Upper lobe of left lung (tissue), 4 donors: ENCODE measurements at regions not wholly inside any gene's neighbourhood (a gene's known extent, or its start where the extent isn't known, plus 50 kb on each side); places are given as distances from the start of the nearest gene placed in this dataset.

Experiments
- EP300 ChIP-seq, 4 donors: sonication (generic); formaldehyde crosslinking; IDR thresholded peaks; one replicate each; pipeline ENCODE4 v1.5.1; 2017; ENCODE audit warnings: antibody characterized with exemption in 4 of 4, control low read depth in 2 of 4
- POLR2A ChIP-seq, 4 donors: fragments of 450-650 bp; IDR thresholded peaks; one replicate each; pipeline ENCODE4 v1.5.1; 2016 to 2017; ENCODE audit warnings: antibody characterized with exemption in 4 of 4, mild to moderate bottlenecking in 2 of 4
- POLR2AphosphoS5 ChIP-seq, 2 donors: sonication (generic); formaldehyde crosslinking; IDR thresholded peaks; one replicate each; pipeline ENCODE4 v1.5.1; 2017; ENCODE audit warnings: antibody characterized with exemption in 2 of 2
- TF ChIP-seq, protein P1 (sequence below), 6 experiments: fragments of 450-650 bp in 4 of 6; fragments of 200-600 bp in 2 of 6; sonication (generic) in 2 of 6; IDR thresholded peaks; one replicate each; pipeline ENCODE4 v1.5.1; 2016 to 2019; ENCODE audit warnings: antibody characterized with exemption in 6 of 6

DNA sequence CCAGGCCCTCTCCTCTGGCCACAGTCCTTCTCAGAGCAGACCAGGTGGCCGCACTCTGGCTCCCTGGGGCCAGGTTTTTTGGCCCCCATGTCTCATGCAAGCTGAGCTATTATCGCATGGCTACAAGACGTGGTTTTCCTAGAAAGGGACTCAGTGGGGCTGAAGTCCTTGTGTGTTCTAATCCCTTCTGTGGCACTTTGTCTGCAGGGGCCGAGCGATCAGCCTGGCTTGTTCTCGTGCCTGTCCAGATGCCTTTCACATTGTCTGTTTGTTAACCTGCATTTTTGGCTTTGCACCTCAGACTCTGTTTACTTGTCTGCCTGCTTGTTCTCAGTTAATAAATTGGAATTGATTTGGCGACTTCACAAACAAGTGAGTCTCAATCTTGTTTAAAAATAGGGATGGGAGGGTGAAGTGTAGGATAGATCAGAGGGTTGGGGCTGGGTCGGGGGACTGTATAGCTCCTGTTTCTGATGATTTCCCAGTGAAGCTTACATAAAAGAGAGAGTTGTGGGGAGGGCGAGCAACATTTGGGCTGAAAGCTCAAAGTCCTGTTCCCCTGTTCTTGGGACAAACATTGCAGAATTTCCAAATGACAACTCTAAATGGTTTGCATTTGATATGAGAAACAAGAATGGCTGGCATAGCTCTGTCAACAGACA, 440.4 kb downstream of the COG6 start:
- TF ChIP-seq, protein P1, sequence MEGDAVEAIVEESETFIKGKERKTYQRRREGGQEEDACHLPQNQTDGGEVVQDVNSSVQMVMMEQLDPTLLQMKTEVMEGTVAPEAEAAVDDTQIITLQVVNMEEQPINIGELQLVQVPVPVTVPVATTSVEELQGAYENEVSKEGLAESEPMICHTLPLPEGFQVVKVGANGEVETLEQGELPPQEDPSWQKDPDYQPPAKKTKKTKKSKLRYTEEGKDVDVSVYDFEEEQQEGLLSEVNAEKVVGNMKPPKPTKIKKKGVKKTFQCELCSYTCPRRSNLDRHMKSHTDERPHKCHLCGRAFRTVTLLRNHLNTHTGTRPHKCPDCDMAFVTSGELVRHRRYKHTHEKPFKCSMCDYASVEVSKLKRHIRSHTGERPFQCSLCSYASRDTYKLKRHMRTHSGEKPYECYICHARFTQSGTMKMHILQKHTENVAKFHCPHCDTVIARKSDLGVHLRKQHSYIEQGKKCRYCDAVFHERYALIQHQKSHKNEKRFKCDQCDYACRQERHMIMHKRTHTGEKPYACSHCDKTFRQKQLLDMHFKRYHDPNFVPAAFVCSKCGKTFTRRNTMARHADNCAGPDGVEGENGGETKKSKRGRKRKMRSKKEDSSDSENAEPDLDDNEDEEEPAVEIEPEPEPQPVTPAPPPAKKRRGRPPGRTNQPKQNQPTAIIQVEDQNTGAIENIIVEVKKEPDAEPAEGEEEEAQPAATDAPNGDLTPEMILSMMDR (IDR thresholded peaks at IDR 0.05) = no peak
- TF ChIP-seq POLR2A (IDR thresholded peaks at IDR 0.05) (no peak), EP300 (IDR thresholded peaks at IDR 0.05) (no peak), POLR2AphosphoS5 (IDR thresholded peaks at IDR 0.05) (no peak)
